T-cell (primary cell): ENCODE measurements at regions not wholly inside any gene's neighbourhood (a gene's known extent, or its start where the extent isn't known, plus 50 kb on each side); places are given as distances from the start of the nearest gene placed in this dataset.

ENCODE experiments used
- ATAC-seq, 4 experiments: fragments of 200-7000 bp in 3 of 4; fragments of 150-1000 bp in 1 of 4; cut with Tn5 transposase; replicated peaks in 1 of 4; 1 replicate in 3 of 4; 2 replicates in 1 of 4; pipeline ENCODE4 v1.10.0; 2021; ENCODE audit warnings: moderate library complexity in 3 of 4, mild to moderate bottlenecking in 2 of 4, moderate number of reproducible peaks in 1 of 4
- CTCF ChIA-PET, 2 donors: fragments of 300-600 bp; sonication (Branson Sonifier 250); formaldehyde crosslinking; loops; one replicate each; lab custom pipeline; 2022; ENCODE audit warnings: antibody characterized with exemption in 2 of 2; lab: Charles Lee
- POLR2A ChIA-PET, 2 donors: fragments of 300-600 bp; sonication (Branson Sonifier 250); formaldehyde crosslinking; loops; one replicate each; lab custom pipeline; 2022; ENCODE audit warnings: antibody characterized with exemption in 2 of 2; lab: Charles Lee
- DNase-seq, 35 experiments: peaks; one replicate each; pipeline versions ENCODE4 v3.0.0 to v3.0.0-alpha.2; 2013 to 2023
- H3K27ac ChIP-seq: one replicate; pipeline ENCODE4 v1.5.1; 2013; ENCODE audit warnings: low read length
- H3K27me3 ChIP-seq, 2 experiments: replicated peaks in 1 of 2; 1 replicate in 1 of 2; 2 replicates in 1 of 2; pipeline versions ENCODE4 v1.6.1 to v1.7.0; 2013; ENCODE audit warnings: low read length in 1 of 2, mixed read lengths in 1 of 2; ENCODE audit not compliant: control insufficient read depth in 2 of 2, insufficient read depth in 2 of 2; ENCODE audit errors: extremely low read depth in 1 of 2
- H3K36me3 ChIP-seq, 2 donors: 1 replicate in 1 of 2; 2 replicates in 1 of 2; pipeline versions ENCODE4 v1.6.1 to v1.7.0; 2013; ENCODE audit warnings: low read length in 1 of 2; ENCODE audit not compliant: control insufficient read depth in 2 of 2, insufficient read depth in 1 of 2; ENCODE audit errors: extremely low read depth in 1 of 2
- H3K4me1 ChIP-seq, 2 experiments: 1 replicate in 1 of 2; 2 replicates in 1 of 2; pipeline versions ENCODE4 v1.6.1 to v1.7.0; 2013; ENCODE audit warnings: low read length in 2 of 2, mixed read lengths in 1 of 2; ENCODE audit not compliant: insufficient read depth in 2 of 2, control insufficient read depth in 1 of 2; ENCODE audit errors: extremely low read depth in 1 of 2
- H3K4me3 ChIP-seq, 2 donors: 1 replicate in 1 of 2; 2 replicates in 1 of 2; pipeline versions ENCODE4 v1.5.1 to v1.7.0; 2013; ENCODE audit warnings: mild to moderate bottlenecking in 2 of 2, low read length in 1 of 2, moderate library complexity in 1 of 2; ENCODE audit not compliant: control insufficient read depth in 1 of 2; ENCODE audit errors: extremely low read depth in 1 of 2
- H3K9me3 ChIP-seq: 2 replicates; pipeline ENCODE4 v1.7.0; 2013
- H3K27ac Mint-ChIP-seq, 2 donors: one replicate each; pipeline ENCODE4 v1.8.0; 2020 to 2021; ENCODE audit warnings: mild to moderate bottlenecking in 2 of 2, mixed read lengths in 2 of 2
- H3K27me3 Mint-ChIP-seq, 2 donors: one replicate each; pipeline ENCODE4 v1.8.0; 2021 to 2022; ENCODE audit warnings: mixed read lengths in 2 of 2
- H3K36me3 Mint-ChIP-seq: one replicate; pipeline ENCODE4 v1.8.0; 2021; ENCODE audit warnings: mixed read lengths
- H3K4me1 Mint-ChIP-seq, 3 donors: one replicate each; pipeline ENCODE4 v1.8.0; 2020 to 2022; ENCODE audit warnings: mixed read lengths in 3 of 3, mild to moderate bottlenecking in 1 of 3
- H3K4me3 Mint-ChIP-seq, 3 donors: one replicate each; pipeline ENCODE4 v1.8.0; 2020 to 2022; ENCODE audit warnings: mild to moderate bottlenecking in 3 of 3, mixed read lengths in 3 of 3, moderate library complexity in 3 of 3
- H3K9me3 Mint-ChIP-seq, 3 donors: one replicate each; pipeline ENCODE4 v1.8.0; 2020 to 2022; ENCODE audit warnings: mixed read lengths in 3 of 3
- WGBS: methylation state at CpG from one replicate; pipeline ENCODE4 v1.1.5; 2013; ENCODE audit warnings: missing lambda C conversion rate; ENCODE audit not compliant: insufficient coverage; 5-methylcytosine and 5-hydroxymethylcytosine counted together

GRCh38 chr2:145593991-145594614 lies 1074.2 kb upstream of the ZEB2 start:
- Histone ChIP-seq H3K27me3 (no peaks in the 10 kb centered on the region), H3K27ac (no peak overlapping the region), H3K36me3 (no peaks in the 10 kb centered on the region), H3K9me3 (no peaks in the 10 kb centered on the region), H3K4me1 (no peaks in the 10 kb centered on the region), H3K4me3 (no peak overlapping the region)
- CTCF ChIA-PET, result no interaction called here
- Mint-ChIP-seq H3K4me3 (no peak overlapping the region), H3K4me1 (no peaks in the 10 kb centered on the region), H3K27me3 (no peaks in the 10 kb centered on the region), H3K9me3 (peaks cover 0 to 3% (median 0%) of the 10 kb centered on the region in 3 donors), H3K36me3 (no peaks in the 10 kb centered on the region), H3K27ac (no peak overlapping the region)
- no peak for DNase-seq
- ATAC-seq, result no peak
- WGBS, result no CpG with 5 or more reads among the region's 2 CpGs
- POLR2A ChIA-PET, result no interaction called here

- no peak for DNase-seq
- Histone ChIP-seq H3K27me3 (no peaks in the 10 kb centered on the region), H3K27ac (no peak overlapping the region), H3K9me3 (no peaks in the 10 kb centered on the region), H3K4me1 (no peaks in the 10 kb centered on the region), H3K36me3 (no peaks in the 10 kb centered on the region), H3K4me3 (no peak overlapping the region)
- CTCF ChIA-PET, result no interaction called here
- no peak for ATAC-seq
- H3K9me3 Mint-ChIP-seq, result no peaks in the 10 kb centered on the region
- H3K4me1 Mint-ChIP-seq, result no peaks in the 10 kb centered on the region
- H3K27ac Mint-ChIP-seq, result no peak overlapping the region
- WGBS, result no CpG with 5 or more reads among the region's 1 CpG
- H3K4me3 Mint-ChIP-seq, result no peak overlapping the region
- H3K36me3 Mint-ChIP-seq, result no peaks in the 10 kb centered on the region
- H3K27me3 Mint-ChIP-seq, result no peaks in the 10 kb centered on the region
- POLR2A ChIA-PET, result interaction anchor here in 1 of 2 donors (0.6 kb wide), 1 partner anchor 268 kb away, joined by 4 read pairs; no protein-coding TSS in a partner anchor
Observed at GRCh38 chr2:145593280-145593679, 1073.4 kb upstream of the ZEB2 start.

GRCh38 chr2:145592361-145592760 lies 1072.4 kb upstream of the ZEB2 start:
- no peaks in the 10 kb centered on the region for H3K4me1 ChIP-seq
- no peaks in the 10 kb centered on the region for H3K4me1 Mint-ChIP-seq
- no peak overlapping the region for H3K4me3 Mint-ChIP-seq
- no peaks in the 10 kb centered on the region for H3K9me3 Mint-ChIP-seq
- no peaks in the 10 kb centered on the region for H3K27me3 ChIP-seq
- H3K36me3 Mint-ChIP-seq, result no peaks in the 10 kb centered on the region
- no peak overlapping the region for H3K27ac ChIP-seq
- DNase-seq, result no peak
- no peak for ATAC-seq
- H3K27ac Mint-ChIP-seq, result no peak overlapping the region
- H3K4me3 ChIP-seq, result no peak overlapping the region
- WGBS, result 100% methylated on average over 1 of the region's 1 CpG
- ChIA-PET POLR2A (no interaction called here), CTCF (no interaction called here)
- no peaks in the 10 kb centered on the region for H3K9me3 ChIP-seq
- H3K36me3 ChIP-seq, result no peaks in the 10 kb centered on the region
- no peaks in the 10 kb centered on the region for H3K27me3 Mint-ChIP-seq

GRCh38 chr2:145591109-145591809 lies 1071.3 kb upstream of the ZEB2 start:
- no peak overlapping the region for H3K4me3 Mint-ChIP-seq
- H3K4me1 ChIP-seq, result no peaks in the 10 kb centered on the region
- H3K4me1 Mint-ChIP-seq, result no peaks in the 10 kb centered on the region
- ATAC-seq (no peak), DNase-seq (no peak)
- H3K36me3 Mint-ChIP-seq, result no peaks in the 10 kb centered on the region
- H3K9me3 ChIP-seq, result no peaks in the 10 kb centered on the region
- no peaks in the 10 kb centered on the region for H3K27me3 Mint-ChIP-seq
- no peaks in the 10 kb centered on the region for H3K27me3 ChIP-seq
- POLR2A ChIA-PET, result no interaction called here
- WGBS, result 100% methylated on average over 1 of the region's 3 CpGs
- no peaks in the 10 kb centered on the region for H3K36me3 ChIP-seq
- CTCF ChIA-PET, result no interaction called here
- no peaks in the 10 kb centered on the region for H3K9me3 Mint-ChIP-seq
- H3K27ac Mint-ChIP-seq, result no peak overlapping the region
- H3K27ac ChIP-seq, result no peak overlapping the region
- H3K4me3 ChIP-seq, result no peak overlapping the region

GRCh38 chr2:145587922-145588321 lies 1068.0 kb upstream of the ZEB2 start:
- Mint-ChIP-seq H3K4me3 (no peak overlapping the region), H3K36me3 (no peaks in the 10 kb centered on the region)
- no peak overlapping the region for H3K27ac ChIP-seq

GRCh38 chr2:145584353-145584752 lies 1064.4 kb upstream of the ZEB2 start:
- no peak overlapping the region for H3K27ac ChIP-seq
- Mint-ChIP-seq H3K4me3 (no peak overlapping the region), H3K36me3 (no peaks in the 10 kb centered on the region), H3K27ac (no peak overlapping the region), H3K4me1 (no peaks in the 10 kb centered on the region), H3K27me3 (no peaks in the 10 kb centered on the region), H3K9me3 (peaks cover 0 to 3% (median 1%) of the 10 kb centered on the region in 3 donors)
- H3K4me1 ChIP-seq, result no peaks in the 10 kb centered on the region
- H3K36me3 ChIP-seq, result no peaks in the 10 kb centered on the region
- POLR2A ChIA-PET, result no interaction called here
- no peak for DNase-seq
- no peaks in the 10 kb centered on the region for H3K9me3 ChIP-seq
- H3K4me3 ChIP-seq, result no peak overlapping the region
- ATAC-seq, result no peak
- H3K27me3 ChIP-seq, result no peaks in the 10 kb centered on the region
- no CpG with 5 or more reads among the region's 1 CpG for WGBS
- CTCF ChIA-PET, result no interaction called here

More at GRCh38 chr2:145587922-145588321, 1068.0 kb upstream of the ZEB2 start:
- Mint-ChIP-seq H3K27ac (no peak overlapping the region), H3K4me1 (no peaks in the 10 kb centered on the region), H3K27me3 (no peaks in the 10 kb centered on the region), H3K9me3 (peaks cover 0 to 1% (median 0%) of the 10 kb centered on the region in 3 donors)
- H3K27me3 ChIP-seq, result no peaks in the 10 kb centered on the region
- no peaks in the 10 kb centered on the region for H3K4me1 ChIP-seq
- H3K4me3 ChIP-seq, result no peak overlapping the region
- no peaks in the 10 kb centered on the region for H3K36me3 ChIP-seq
- no CpG with 5 or more reads among the region's 3 CpGs for WGBS
- DNase-seq (no peak), ATAC-seq (no peak)
- ChIA-PET POLR2A (no interaction called here), CTCF (no interaction called here)
- H3K9me3 ChIP-seq, result no peaks in the 10 kb centered on the region
